Hepatic stellate cell (primary cell): ENCODE measurements at regions not wholly inside any gene's neighbourhood (a gene's known extent, or its start where the extent isn't known, plus 50 kb on each side); places are given as distances from the start of the nearest gene placed in this dataset.
"Not testable (repeated sequence)": the region's sequence is repeated elsewhere in the genome, so short reads cannot be mapped to it uniquely, and the experiment has no call there.

Experiments
- DNase-seq: peaks from one replicate; pipeline ENCODE4 v3.0.0; 2011; ENCODE audit warnings: low spot score

DNA sequence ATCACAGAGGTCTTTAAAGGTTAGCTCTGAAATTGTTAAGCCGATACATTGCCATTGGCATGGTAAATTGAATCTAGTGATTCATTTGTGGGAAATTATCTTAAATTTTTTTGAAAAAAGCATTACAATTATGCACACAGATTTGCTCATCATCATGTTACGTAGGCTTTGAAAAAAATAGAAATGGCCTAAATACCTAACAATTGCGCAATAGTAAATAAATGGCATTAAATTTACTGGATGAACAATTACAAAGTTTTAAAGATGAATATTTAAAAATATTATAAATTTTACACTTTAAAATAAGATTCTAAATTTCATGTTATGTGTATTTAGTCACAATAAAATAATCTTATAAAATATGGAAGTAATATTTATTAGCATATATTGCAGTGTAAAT lies 171.3 kb downstream of the RPRM start:
- DNase-seq, result no peak

DNA sequence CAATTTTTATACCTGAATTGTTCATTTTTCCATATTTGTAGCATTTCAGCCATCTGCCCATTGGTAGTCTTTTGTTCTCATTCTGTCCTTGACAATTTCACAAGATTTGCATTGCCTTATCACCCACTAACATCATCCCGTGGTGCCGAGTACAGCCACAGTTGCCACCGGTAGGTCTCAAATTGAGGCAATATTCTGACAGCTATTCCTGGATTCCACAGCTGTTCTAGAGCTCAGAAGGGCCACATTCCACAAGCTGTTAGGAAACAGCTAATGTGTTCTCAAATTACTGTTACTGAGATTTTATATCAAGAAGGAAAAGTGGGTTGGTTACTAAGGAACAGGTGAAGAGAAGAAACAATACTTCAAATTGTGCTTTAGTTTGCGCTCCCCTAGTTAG lies 178.8 kb downstream of the RPRM start:
- DNase-seq, result no peak

DNA sequence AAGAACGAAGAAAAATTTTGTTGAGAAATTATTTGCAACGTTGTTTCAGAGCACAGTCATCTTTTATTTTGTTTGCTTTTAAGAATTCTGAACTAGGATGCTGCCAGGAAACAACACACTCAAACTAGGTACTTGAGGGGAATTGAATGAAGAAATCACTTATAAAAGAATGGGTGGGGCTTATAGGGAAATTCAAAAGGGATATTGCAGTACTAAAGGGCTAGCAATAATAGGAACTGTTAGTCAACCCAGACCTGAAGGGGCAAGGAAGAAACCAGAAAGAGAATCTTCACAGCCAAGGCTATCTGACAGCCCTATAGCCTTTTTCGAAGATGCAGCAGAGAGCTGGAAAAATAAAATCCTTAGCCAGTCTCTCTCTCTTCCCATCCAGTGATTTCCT lies 179.3 kb downstream of the RPRM start:
- no peak for DNase-seq

DNA sequence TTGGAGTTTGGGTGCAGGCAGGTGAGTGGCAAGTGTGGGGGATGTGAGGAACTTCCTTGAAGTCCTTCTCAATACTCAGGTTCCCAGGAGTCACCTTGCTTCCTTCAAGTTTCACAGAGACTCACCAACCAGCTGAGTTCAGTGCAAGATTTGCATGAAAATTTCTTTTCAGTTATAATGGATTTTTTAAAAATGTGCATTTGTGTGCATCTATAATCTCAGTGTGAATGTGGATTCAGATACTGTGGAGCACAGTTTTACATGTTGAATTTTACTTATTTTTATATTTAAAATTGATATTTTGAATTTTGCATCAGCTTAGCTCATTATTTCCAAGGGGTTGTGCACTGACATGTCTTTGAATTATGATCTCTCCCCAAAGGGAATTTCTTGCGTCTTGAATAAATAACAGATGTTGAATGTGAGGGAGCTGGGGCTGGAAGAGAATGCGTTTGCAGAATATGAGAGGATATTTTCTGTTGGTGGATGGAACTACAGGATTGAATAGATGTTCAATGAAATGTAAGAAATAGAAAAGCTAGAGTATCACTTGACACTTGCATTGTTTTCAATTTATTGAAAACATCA lies 184.3 kb downstream of the RPRM start:
- no peak for DNase-seq

DNA sequence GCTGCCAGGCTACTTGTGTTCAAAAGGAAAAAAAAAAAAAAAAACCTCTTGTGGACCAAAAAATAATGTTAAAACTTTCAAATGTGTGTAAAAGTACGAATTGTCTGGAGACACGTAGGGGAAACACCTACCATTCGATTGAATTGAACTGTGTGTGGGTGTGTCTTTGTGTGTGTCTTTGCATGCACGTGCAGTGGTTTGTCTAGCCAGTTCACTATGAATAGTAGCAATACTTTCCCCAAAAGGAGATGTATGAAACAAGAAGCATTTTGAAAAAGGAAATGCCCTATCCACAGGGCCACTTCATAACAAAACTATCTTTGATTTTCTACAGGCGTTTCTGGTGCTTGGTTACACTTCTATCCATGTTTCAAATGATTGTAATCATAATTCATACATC lies 186.8 kb downstream of the RPRM start:
- no peak for DNase-seq

DNA sequence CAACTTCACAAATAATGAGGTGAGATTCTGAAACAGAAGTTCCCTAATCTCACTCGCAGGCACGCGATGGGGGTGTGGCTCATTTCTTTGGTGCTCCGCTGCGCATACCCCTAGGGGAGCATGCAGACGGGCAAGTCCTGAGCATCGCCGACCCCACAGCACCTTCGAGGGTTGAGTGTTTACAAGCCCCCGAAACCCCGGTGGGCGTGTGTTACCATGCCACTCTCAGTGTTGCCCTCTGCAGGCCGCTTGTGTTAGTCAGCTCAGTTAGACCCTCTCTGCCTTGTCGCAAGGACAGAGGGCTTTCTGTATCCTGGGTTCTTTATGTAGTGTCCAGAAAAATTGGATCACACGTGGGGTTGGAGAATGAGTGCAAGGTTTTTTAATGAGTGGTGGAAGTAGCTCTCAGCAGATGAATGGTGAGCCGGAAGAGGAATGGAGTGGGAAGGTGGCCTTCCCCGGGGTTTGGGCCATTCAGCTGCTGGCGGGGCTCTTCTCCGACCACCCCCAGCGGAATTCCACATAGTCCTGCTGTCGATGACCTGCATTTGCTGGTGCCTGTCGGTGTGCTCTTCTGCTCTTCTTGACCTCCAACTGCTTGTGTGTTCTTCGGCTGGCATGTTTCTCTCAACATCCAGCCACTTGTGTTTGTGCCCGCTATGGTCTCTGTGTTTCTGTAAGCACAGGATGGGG lies 191.3 kb downstream of the RPRM start:
- no peak for DNase-seq

DNA sequence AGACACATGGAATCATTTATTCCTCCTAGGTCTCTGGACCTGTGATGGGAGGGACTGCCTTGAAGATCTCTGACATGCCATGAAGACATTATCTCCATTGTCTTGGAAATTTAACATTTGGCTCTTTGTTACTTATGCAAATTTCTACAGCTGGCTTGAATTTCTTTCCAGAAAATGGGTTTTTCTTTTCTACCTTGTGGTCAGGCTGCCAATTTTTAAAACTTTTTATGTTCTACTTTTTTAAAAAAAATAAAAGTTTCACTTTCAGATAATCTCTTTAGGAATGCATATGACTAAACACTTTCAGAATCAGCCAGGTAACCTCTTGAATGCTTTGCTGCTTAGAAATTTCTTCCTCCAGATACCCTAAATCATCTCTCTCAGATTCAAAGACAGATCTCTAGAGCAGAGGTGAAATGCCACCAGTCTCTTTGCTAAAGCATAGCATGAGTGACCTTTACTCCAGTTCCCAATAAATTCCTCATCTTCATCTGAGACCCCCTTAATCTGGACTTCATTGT lies 209.6 kb downstream of the RPRM start:
- DNase-seq, result no peak

DNA sequence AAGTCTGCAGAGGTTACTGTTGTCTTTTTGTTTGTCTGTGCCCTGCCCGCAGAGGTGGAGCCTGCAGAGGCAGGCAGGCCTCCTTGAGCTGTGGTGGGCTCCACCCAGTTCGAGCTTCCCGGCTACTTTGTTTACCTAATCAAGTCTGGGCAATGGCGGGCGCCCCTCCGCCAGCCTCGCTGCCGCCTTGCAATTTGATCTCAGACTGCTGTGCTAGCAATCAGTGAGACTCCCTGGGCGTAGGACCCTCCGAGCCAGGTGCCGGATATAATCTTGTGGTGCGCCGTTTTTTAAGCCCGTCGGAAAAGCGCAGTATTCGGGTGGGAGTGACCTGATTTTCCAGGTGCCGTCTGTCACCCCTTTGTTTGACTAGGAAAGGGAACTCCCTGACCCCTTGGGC lies 221.7 kb downstream of the RPRM start:
- not testable (repeated sequence) for DNase-seq

DNA sequence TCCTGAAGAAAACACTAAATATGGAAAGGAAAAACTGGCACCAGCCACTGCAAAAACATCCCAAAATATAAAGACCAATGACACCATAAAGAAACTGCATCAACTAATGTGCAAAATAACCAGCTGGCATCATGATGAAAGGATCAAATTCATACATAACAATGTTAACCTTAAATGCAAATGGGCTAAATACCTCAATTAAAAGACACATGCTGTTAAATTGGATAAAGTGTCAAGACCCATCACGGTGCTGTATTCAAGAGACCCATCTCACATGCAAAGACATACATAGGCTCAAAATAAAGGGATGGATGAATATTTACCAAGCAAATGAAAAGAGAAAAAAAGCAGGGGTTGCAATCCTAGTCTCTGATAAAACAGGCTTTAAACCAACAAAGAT lies 231.9 kb downstream of the RPRM start:
- DNase-seq, result not testable (repeated sequence)

DNA sequence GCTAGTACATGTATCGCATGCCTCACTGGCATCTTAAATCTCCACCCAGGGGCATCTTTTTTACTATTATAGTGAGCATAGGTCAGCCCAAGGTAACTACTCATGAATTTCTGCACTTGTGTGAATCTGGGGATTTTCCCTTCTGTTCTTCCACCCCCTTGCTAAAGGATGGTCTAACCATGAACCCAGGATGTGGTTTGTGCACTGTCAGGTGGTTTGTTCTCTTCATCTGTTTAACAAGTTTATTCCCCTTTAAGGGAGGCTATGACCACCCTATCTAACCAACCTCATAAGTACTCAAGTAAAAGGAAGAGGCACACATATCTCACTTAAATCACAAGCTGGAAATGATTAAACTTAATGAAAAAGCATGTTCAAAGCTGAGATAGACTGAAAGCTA lies 243.0 kb downstream of the RPRM start:
- no peak for DNase-seq

DNA sequence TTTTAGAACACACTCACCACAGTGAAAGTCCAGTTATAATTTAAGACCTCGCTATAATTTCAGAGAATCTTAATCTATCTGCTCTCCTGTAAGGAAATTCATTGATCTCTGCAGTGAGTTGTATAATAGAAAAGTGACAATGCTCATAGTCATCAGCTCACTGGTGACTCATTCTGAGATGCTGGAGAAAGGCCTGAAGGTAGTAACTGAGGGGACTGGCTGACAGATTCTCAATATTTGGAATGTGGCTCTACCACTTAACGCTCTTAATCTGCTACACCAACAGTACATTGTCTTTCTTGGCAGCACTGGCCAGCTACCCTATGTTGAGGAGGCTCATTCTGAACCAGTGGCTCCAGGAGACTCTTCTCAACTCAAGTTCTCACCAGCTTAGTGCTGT lies 246.1 kb downstream of the RPRM start:
- no peak for DNase-seq

DNA sequence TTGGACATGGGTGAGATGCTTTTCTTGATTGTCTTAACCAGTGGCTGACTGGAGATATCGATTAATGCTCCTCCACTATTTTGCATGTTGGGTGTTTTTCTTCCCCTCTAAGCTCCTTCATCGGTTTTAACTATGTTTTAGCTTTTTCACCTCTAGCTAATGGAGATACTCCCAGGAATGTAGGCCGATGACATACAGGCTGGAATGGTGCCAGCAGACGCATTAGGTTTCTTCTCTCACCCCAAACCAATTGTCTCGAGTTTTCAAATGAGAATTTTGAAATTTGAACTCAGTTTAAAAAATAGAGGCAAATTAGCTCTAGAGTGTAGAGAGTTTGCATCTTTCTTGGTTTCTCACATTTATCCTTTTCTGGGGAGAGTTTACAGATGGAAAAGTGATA lies 247.6 kb downstream of the RPRM start:
- no peak for DNase-seq

DNA sequence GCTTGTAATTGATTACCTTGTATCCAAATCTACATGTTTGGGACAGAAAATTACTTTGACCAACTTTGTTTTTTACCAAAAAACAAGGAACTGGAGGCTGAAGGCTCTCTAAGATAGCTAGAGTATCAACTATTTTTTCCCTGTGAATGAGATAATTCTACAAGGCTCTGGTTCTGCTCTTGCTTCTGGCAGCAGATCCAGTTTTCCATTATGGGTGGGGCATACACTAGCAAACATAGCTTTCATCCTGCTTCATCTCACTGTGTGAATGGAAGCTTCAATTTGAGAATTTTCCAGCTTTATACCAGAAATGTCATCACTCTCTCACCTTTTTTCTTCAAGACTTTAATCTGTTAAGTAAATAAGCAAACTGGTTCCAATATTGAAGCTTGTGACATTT lies 249.7 kb downstream of the RPRM start:
- DNase-seq, result no peak

DNA sequence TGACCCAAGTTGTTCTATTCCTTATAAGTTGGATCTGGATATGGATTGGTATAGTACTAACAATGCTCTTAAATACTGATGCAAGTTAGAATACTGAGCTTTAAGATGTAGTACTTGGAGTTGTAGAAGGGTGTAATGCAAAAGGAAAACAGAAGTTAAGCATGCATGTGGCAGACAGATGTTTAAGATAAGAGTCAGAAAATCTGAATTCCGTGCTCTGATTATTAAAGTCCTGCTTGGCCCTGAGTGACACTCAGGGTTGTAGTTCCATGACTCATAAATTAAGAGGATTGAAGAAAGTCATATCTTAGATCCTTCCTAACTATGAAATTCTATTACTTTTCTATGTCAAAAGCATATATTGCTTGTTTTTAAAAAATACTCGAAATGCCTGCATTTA lies 250.6 kb downstream of the RPRM start:
- no peak for DNase-seq

DNA sequence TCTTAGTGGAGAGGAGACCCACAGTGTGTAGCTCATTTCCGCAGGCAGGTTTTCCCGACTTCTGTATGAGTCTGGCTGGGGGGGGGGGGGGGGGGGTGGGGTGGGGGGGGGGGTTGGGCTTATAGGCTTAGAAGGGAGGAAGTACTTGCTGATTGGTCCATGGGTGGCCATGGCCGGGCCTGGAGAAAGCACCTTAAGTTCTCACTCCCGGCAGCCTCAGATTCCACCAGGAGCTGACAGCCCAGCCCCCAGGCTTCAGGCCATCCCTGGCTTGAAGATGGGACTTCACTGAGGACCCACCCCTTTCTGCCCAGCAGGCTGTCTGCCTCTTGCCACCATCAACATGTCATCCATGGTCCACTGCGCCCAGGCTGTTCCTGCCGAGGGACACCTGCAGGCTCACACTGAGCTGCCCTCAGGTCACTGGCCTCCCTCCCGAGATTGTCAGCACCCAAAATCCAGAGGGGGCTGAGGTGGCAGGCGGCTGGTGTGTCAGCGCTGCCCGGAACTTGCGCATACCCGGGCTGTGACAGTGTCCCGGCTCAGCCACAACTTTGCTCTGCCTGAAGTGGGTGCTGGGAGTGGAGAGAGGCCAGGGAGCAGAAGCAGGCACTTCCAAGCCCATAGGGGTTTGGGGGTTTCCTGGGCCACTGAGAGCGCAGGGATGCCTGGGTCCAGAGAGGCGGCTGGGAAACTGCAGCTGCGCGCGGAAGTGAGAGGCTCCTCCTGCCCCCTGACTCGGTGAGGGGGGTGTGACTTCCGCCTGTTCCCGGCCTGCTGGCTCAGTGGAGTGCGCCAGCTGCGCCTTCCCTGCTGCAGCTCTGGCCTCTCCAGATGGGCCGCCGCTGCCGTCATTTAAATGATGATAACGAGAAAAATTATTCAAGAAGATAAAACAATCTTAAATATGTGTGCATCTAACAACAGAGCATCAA lies 256.1 kb downstream of the RPRM start:
- no peak for DNase-seq

DNA sequence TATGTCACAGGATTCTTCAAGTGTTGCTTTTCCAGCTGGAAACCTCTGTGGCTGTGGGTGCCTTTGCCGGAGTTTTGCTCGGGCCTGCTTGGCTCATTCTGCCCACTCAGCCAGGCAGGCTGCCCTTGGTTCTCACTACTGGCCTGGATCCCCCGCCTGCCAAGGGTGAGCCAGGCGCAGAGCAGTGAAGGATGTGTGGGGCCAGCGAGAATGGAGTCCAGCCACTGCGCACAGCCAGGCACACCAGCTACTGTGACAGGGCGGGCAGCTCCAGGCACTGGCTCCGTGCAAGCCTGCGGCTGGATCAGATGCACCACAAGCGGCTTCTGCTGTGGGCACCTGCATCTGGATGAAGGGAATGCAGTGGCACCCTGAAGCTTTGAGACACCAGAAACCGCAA lies 257.1 kb downstream of the RPRM start:
- no peak for DNase-seq

DNA sequence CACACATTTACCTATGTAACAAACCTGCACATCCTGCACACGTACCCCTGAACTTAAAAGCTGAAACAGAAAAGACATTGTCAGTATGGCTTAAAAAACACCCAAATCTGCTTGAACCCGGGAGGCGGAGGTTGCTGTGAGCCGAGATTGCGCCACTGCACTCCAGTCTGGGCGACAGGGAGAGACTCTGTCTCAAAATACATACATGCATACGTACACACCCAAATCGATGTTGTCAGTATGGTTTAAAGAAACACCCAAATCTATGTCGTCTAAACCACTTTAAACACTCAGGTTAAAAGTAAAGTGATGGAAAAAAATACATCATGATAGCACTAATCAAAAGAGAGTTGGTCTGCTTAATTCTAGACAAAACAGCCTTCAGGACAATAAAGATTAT lies 257.5 kb downstream of the RPRM start:
- DNase-seq, result no peak

DNA sequence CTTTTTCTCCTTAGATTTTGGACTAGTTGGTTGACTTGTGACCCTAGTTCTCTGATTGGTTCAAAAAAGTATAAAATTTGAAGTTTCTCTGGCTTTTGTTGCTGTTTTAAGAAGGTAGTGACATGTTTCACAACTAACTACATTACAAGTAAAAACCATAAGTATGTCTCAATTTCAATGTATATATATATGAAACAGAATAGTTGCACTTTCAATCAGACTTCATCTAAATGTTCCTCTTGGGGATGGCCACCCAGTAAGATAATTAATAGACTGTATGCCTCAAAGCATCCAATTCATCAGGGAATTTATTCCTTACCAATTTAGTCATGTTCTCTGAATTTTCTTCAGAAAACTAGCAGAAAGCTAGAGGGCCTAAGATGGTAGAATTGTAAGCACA lies 259.7 kb downstream of the RPRM start:
- DNase-seq, result no peak

DNA sequence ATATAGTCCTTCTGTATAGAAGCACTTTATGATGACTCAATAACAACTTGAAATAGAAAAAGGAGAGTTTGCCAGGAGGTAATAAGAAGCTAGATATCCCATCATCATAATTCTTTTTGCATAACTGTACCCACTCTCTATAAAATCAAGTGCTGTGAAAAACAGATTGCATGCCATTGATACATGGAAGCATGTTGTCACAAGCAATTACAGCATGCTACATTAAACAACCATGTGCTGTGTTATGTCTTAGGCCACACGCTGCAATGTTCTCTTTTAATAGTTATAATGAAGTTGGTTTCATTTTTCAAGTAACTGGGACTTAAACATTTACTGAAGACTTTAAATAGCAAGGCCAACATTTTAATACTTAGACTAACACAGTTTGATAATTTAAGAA lies 264.2 kb downstream of the RPRM start:
- DNase-seq, result no peak

DNA sequence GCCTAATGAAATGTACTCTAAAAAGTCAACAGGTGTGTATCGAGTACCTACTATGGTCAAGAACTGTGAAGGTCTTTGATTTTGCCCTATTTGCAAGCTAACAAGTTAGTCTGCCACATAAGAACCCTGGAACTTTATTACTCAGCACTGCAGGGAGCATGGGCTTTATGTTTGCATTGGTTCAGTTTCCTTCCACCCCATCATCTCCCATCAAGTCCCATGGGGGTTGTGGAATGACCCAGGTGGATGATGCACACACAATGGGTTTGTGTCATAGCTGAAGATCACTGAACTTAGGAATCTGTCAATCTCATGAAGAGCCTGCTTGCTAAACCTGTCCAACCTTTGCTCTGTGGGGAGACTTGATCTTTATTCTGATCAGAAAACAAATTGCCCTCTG lies 265.5 kb downstream of the RPRM start:
- no peak for DNase-seq

DNA sequence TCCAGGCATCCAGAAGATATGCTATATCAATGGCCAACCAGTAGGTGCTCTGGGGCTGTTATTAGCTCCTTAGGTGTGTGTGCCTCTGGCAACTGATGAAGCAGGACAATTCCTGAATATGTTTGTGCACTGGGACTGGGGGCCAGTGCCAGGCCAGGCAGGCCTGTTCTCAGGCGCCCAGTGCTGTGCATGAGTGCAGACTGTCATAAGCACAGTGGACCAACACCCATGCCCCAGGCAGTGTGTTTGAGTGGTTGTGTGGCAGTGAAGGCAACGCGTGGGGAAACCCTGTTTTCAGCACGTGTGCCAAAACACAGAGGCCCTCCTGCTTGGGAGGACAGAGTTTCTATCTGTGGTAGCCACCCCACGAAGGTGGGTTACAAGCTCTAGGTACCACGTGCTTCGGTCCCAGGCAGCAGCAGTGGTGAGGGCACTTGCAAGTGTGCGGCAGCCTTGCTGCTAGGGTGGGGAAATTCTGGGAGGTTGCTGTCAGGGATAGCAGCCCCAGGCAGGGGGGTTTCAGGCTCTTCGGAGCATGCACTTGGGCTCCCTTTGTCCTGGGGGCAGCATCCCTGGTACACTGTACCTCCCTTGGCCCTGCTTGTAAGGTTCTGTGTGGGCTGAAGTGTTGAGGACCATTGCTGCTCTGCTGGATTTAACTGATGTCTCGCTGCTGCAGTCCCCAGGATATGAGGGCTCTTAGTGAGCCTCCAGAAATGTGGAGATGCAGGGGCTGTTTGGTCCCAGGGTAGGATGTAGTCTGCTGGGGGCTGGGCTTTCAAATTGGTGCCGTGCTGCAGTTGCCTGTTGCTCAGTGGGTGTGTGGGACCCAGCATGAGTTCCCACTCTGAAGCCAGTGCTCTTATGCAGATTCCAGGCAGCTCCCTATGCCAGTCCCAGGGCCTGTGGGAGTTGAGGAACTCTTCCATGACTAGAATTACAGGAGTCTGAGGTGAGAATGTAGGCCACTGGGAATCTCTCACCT lies 280.9 kb downstream of the RPRM start:
- no peak for DNase-seq
